Testis (tissue), 2 donors: ENCODE measurements at regions not wholly inside any gene's neighbourhood (a gene's known extent, or its start where the extent isn't known, plus 50 kb on each side); places are given as distances from the start of the nearest gene placed in this dataset.

ENCODE experiments used
- POLR2A ChIP-seq: fragments of 450-650 bp; IDR thresholded peaks from one replicate; pipeline ENCODE4 v1.6.1; 2017; ENCODE audit warnings: antibody characterized with exemption, mild to moderate bottlenecking, moderate library complexity
- TF ChIP-seq, protein P1 (sequence below), 3 experiments: fragments of 450-650 bp in 2 of 3; fragments of 200-600 bp in 1 of 3; sonication (generic) in 1 of 3; IDR thresholded peaks; one replicate each; pipeline ENCODE4 v1.5.1; 2016 to 2019; ENCODE audit warnings: antibody characterized with exemption in 3 of 3, mild to moderate bottlenecking in 2 of 3, moderate library complexity in 1 of 3

DNA sequence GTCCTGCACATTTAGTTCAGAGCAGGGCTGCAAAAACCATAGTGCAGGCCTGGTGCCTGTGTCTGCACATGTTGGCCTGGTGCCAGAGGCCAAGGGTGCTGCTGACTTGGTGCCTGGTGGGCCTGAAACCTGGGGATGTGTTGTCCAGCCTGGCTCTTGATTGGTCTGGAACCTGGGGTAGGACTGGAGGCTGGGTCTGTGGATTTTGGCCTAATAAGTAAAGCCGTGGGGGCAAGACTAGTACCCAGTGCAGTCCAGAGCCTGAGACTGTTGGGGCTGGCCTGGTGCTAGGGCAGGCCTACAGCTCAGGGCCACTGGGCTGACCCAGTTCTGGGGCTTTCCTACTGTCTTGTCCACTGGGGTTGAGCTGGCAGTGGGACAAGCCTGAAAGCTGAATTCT lies 817.9 kb downstream of the DNAJB9 start:
- TF ChIP-seq, protein P1, sequence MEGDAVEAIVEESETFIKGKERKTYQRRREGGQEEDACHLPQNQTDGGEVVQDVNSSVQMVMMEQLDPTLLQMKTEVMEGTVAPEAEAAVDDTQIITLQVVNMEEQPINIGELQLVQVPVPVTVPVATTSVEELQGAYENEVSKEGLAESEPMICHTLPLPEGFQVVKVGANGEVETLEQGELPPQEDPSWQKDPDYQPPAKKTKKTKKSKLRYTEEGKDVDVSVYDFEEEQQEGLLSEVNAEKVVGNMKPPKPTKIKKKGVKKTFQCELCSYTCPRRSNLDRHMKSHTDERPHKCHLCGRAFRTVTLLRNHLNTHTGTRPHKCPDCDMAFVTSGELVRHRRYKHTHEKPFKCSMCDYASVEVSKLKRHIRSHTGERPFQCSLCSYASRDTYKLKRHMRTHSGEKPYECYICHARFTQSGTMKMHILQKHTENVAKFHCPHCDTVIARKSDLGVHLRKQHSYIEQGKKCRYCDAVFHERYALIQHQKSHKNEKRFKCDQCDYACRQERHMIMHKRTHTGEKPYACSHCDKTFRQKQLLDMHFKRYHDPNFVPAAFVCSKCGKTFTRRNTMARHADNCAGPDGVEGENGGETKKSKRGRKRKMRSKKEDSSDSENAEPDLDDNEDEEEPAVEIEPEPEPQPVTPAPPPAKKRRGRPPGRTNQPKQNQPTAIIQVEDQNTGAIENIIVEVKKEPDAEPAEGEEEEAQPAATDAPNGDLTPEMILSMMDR (IDR thresholded peaks at IDR 0.05) = no peak
- no peak for TF ChIP-seq POLR2A
